ENCODE measurements at regions not wholly inside any gene's neighbourhood (a gene's known extent, or its start where the extent isn't known, plus 50 kb on each side); places are given as distances from the start of the nearest gene placed in this dataset.

DNA sequence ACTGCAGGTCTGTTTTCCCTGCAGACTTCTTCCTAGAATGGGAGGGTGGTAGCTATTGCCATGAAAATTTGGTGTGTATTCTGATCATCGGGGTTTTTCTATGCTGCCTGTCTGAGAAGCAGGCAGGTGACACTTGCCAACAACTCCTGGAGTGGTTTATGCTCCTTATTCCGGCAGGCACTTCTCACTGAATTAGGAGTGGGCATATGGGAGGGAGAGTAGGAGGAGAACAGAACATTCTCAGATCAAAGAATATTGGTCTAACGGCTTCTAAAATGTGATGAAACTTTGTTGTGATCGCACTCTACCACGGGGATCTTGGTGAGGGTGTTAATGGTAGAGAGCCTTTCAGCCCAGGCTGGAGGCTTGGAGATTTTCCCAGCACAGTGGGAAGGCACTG is 480.8 kb downstream of the PLCL1 start:
- Histone ChIP-seq H3K4me1 (ENCODE audit: insufficient read depth, low read length) (no peaks in the 10 kb centered on the region), H3K27me3 (ENCODE audit: control insufficient read depth in 1 of 2, insufficient read depth in 2 of 2, low read length in 2 of 2) (peaks cover 6 to 10% of the 10 kb centered on the region in 2 experiments), H3K36me3 (ENCODE audit: insufficient read depth, low read length) (no peaks in the 10 kb centered on the region), H3K9me3 (ENCODE audit: control insufficient read depth in 1 of 2, insufficient read depth in 1 of 2, low read length in 2 of 2) (no peaks in the 10 kb centered on the region), H3K27ac (ENCODE audit: low read depth in 1 of 2, low read length in 2 of 2) (no peak overlapping the region), H3K4me3 (ENCODE audit: low read length) (no peak overlapping the region)
- ChIA-PET POLR2A (no interaction called here), CTCF (interaction anchor here (0.6 kb wide), 1 partner anchor 15 kb away, joined by 3 read pairs; no protein-coding TSS in a partner anchor)
- Mint-ChIP-seq H3K27me3 (peaks cover 46% of the 10 kb centered on the region), H3K4me3 (no peak overlapping the region), H3K9me3 (no peaks in the 10 kb centered on the region), H3K27ac (no peak overlapping the region), H3K4me1 (ENCODE audit: low read depth) (no peaks in the 10 kb centered on the region), H3K36me3 (ENCODE audit: low read depth) (no peaks in the 10 kb centered on the region)
- intact Hi-C loops (cut with DNase I, micrococcal nuclease): no loop called here
- DNase-seq: no peak
- TF ChIP-seq, protein P1, sequence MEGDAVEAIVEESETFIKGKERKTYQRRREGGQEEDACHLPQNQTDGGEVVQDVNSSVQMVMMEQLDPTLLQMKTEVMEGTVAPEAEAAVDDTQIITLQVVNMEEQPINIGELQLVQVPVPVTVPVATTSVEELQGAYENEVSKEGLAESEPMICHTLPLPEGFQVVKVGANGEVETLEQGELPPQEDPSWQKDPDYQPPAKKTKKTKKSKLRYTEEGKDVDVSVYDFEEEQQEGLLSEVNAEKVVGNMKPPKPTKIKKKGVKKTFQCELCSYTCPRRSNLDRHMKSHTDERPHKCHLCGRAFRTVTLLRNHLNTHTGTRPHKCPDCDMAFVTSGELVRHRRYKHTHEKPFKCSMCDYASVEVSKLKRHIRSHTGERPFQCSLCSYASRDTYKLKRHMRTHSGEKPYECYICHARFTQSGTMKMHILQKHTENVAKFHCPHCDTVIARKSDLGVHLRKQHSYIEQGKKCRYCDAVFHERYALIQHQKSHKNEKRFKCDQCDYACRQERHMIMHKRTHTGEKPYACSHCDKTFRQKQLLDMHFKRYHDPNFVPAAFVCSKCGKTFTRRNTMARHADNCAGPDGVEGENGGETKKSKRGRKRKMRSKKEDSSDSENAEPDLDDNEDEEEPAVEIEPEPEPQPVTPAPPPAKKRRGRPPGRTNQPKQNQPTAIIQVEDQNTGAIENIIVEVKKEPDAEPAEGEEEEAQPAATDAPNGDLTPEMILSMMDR (IDR thresholded peaks at IDR 0.05): no peak
- no peak for ATAC-seq (ENCODE audit: poor library complexity)

DNA sequence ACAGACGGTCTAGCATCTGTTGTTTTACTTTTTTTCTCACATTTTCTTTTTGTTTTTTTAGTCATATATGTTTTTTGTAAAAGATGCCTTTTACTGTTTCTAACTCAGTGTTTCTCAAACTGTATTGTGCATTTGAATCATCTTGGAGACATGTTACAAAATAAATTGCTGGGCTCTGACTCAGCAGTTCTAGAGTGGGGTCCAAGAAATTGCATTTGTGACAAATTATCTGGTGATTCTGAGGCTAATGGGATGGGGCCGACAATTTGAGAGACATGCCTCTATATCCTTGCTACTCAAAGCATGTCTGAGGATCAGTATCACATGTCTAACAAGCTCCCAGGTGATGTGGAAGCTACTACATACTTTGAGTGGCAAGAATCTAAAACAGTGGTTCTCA is 478.8 kb downstream of the PLCL1 start:
- TF ChIP-seq, protein P1 (IDR thresholded peaks at IDR 0.05): no peak
- peaks cover 47% of the 10 kb centered on the region for H3K27me3 Mint-ChIP-seq
- ChIA-PET CTCF (no interaction called here), POLR2A (no interaction called here)
- no peak overlapping the region for H3K27ac Mint-ChIP-seq
- ATAC-seq (ENCODE audit: poor library complexity) (no peak), DNase-seq (no peak)
- H3K4me1 Mint-ChIP-seq (ENCODE audit: low read depth): no peaks in the 10 kb centered on the region
- Histone ChIP-seq H3K9me3 (ENCODE audit: control insufficient read depth in 1 of 2, insufficient read depth in 1 of 2, low read length in 2 of 2) (no peaks in the 10 kb centered on the region), H3K36me3 (ENCODE audit: insufficient read depth, low read length) (no peaks in the 10 kb centered on the region), H3K4me3 (ENCODE audit: low read length) (no peak overlapping the region), H3K27me3 (ENCODE audit: control insufficient read depth in 1 of 2, insufficient read depth in 2 of 2, low read length in 2 of 2) (peaks cover 6 to 10% of the 10 kb centered on the region in 2 experiments), H3K27ac (ENCODE audit: low read depth in 1 of 2, low read length in 2 of 2) (no peak overlapping the region), H3K4me1 (ENCODE audit: insufficient read depth, low read length) (no peaks in the 10 kb centered on the region)
- intact Hi-C loops (cut with DNase I, micrococcal nuclease): no loop called here
- H3K4me3 Mint-ChIP-seq: no peak overlapping the region
- no peaks in the 10 kb centered on the region for H3K36me3 Mint-ChIP-seq (ENCODE audit: low read depth)
- no peaks in the 10 kb centered on the region for H3K9me3 Mint-ChIP-seq

DNA sequence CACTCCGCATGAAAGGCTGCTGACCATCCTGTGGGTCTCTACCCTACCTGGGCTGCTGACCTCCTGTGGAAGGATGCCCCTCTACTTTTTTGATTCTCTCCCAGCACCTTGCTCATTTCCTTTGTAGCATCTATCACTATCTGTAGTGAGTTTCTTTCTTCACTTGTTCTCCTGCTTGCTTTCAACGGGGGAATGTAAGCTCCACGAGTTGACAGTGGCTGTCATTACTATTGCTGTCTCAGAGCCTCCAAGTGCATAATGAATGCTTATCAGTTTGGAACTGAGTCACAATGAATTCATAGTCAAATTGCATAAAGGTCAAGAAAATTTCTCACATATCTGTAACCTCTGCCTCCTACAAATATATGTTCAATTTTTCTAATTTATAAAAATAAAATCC is 477.7 kb downstream of the PLCL1 start:
- no peaks in the 10 kb centered on the region for H3K9me3 Mint-ChIP-seq
- ChIA-PET POLR2A (no interaction called here), CTCF (no interaction called here)
- ATAC-seq (ENCODE audit: poor library complexity) (no peak), DNase-seq (no peak)
- Histone ChIP-seq H3K4me1 (ENCODE audit: insufficient read depth, low read length) (no peaks in the 10 kb centered on the region), H3K36me3 (ENCODE audit: insufficient read depth, low read length) (no peaks in the 10 kb centered on the region), H3K9me3 (ENCODE audit: control insufficient read depth in 1 of 2, insufficient read depth in 1 of 2, low read length in 2 of 2) (no peaks in the 10 kb centered on the region), H3K4me3 (ENCODE audit: low read length) (no peak overlapping the region), H3K27ac (ENCODE audit: low read depth in 1 of 2, low read length in 2 of 2) (no peak overlapping the region), H3K27me3 (ENCODE audit: control insufficient read depth in 1 of 2, insufficient read depth in 2 of 2, low read length in 2 of 2) (peaks cover 6 to 10% of the 10 kb centered on the region in 2 experiments)
- intact Hi-C loops (cut with DNase I, micrococcal nuclease): no loop called here
- TF ChIP-seq, protein P1 (IDR thresholded peaks at IDR 0.05): no peak
- H3K27ac Mint-ChIP-seq: no peak overlapping the region
- no peaks in the 10 kb centered on the region for H3K4me1 Mint-ChIP-seq (ENCODE audit: low read depth)
- H3K36me3 Mint-ChIP-seq (ENCODE audit: low read depth): no peaks in the 10 kb centered on the region
- H3K27me3 Mint-ChIP-seq: peaks cover 46% of the 10 kb centered on the region
- no peak overlapping the region for H3K4me3 Mint-ChIP-seq
